ENCODE measurements at regions not wholly inside any gene's neighbourhood (a gene's known extent, or its start where the extent isn't known, plus 50 kb on each side); places are given as distances from the start of the nearest gene placed in this dataset.
"Not testable (repeated sequence)": the region's sequence is repeated elsewhere in the genome, so short reads cannot be mapped to it uniquely, and the experiment has no call there.

DNA sequence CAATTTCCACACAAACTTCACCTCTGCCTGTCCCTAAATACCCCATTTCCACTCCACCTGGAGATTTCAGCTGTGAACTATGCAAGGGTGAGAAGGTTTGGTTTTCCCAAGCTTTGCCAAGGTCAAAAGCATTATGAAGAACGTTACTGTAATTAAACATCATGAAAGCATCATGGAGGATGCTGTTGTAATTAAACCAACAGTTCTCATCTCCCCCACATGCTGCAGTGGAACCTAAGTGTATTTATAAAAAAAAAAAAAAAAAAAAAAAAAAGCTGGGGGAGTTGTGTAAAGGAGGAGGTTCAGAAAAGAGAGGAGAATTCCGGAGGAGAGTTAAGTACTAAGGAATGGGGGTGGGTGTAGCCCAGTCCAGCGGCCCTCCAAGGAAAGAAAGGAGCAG, 474.9 kb upstream of the JARID2 start:
- Histone ChIP-seq H3K4me1 (peaks cover 26% of the 10 kb centered on the region), H3K4me3 (no peak overlapping the region), H3K27me3 (ENCODE audit: low read depth) (no peaks in the 10 kb centered on the region), H3K27ac (replicated peaks) (peak overlapping the region; percentile 13), H3K9me3 (replicated peaks) (peaks cover 3% of the 10 kb centered on the region), H3K36me3 (no peaks in the 10 kb centered on the region)
- DNase-seq: no peak
- TF ChIP-seq, protein P1, sequence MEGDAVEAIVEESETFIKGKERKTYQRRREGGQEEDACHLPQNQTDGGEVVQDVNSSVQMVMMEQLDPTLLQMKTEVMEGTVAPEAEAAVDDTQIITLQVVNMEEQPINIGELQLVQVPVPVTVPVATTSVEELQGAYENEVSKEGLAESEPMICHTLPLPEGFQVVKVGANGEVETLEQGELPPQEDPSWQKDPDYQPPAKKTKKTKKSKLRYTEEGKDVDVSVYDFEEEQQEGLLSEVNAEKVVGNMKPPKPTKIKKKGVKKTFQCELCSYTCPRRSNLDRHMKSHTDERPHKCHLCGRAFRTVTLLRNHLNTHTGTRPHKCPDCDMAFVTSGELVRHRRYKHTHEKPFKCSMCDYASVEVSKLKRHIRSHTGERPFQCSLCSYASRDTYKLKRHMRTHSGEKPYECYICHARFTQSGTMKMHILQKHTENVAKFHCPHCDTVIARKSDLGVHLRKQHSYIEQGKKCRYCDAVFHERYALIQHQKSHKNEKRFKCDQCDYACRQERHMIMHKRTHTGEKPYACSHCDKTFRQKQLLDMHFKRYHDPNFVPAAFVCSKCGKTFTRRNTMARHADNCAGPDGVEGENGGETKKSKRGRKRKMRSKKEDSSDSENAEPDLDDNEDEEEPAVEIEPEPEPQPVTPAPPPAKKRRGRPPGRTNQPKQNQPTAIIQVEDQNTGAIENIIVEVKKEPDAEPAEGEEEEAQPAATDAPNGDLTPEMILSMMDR (IDR thresholded peaks at IDR 0.05; ENCODE audit: borderline replicate concordance): no peak
- intact Hi-C loops (cut with micrococcal nuclease): no loop called here

DNA sequence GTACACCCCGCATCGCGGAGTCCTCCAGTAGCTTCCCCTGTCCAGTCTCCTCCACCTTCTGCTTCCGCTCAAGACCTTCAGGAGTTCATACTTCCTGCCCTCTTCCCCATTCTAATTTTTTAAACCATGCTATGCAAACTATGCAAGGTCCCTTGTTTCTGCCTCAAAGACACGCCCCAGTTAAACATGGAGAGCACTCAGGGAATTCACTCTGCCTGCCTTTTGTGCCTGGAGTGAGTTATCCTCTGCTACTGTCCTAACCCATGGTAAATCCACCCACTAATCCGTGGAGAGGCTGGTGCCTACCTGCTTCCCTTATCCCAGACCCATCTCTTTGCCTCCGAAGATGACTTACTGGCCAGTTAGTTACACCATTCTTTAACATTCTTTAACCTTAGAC, 473.7 kb upstream of the JARID2 start:
- TF ChIP-seq, protein P1 (IDR thresholded peaks at IDR 0.05; ENCODE audit: borderline replicate concordance): no peak
- no peak overlapping the region for H3K27ac ChIP-seq (replicated peaks)
- no peak overlapping the region for H3K4me3 ChIP-seq
- peaks cover 4% of the 10 kb centered on the region for H3K9me3 ChIP-seq (replicated peaks)
- H3K36me3 ChIP-seq: no peaks in the 10 kb centered on the region
- peaks cover 21% of the 10 kb centered on the region for H3K4me1 ChIP-seq
- intact Hi-C loops (cut with micrococcal nuclease): no loop called here
- H3K27me3 ChIP-seq (ENCODE audit: low read depth): no peaks in the 10 kb centered on the region
- DNase-seq: no peak

DNA sequence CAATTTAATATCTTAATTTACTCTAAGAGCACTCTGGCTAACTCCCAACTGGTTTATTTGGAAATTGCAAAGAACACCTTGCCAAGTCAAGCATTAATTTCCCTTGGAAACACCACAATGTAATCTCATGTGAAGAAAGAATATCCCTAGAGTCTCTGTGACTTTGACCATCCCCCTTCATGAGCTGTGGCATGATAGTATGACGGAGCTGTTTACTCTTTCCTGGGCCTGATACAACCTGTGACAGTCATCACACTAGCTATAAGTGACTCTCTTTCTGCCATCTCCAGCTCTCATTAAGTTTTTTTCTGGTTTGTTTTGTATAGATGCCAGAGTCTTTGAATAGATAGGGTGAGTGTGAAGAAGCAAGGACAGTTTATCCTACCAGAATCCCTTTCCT, 470.3 kb upstream of the JARID2 start:
- no peak for DNase-seq
- Histone ChIP-seq H3K9me3 (replicated peaks) (peaks cover 4% of the 10 kb centered on the region), H3K27ac (replicated peaks) (no peak overlapping the region), H3K36me3 (no peaks in the 10 kb centered on the region), H3K4me1 (peaks cover 7% of the 10 kb centered on the region), H3K4me3 (no peak overlapping the region), H3K27me3 (ENCODE audit: low read depth) (no peaks in the 10 kb centered on the region)
- intact Hi-C loops (cut with micrococcal nuclease): no loop called here
- TF ChIP-seq, protein P1 (IDR thresholded peaks at IDR 0.05; ENCODE audit: borderline replicate concordance): no peak

DNA sequence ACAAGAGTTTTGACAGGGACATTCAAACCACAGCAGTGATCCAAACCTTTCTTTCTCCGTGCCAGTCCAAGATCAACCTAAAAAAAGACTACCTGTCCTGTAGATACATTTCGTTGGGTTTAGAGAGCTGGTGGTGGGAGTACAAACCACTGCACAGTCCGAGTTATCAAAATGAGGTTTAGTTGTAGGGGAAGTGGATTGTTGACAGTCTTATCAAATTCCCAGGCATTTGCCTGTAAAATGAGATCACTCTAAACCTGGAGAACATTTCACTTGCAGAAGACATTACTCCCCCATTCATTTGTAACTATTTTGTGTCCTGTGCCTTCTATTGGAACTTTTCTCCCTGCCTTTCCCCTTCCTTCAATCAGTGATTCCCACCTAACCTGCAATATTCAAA, 469.6 kb upstream of the JARID2 start:
- H3K27me3 ChIP-seq (ENCODE audit: low read depth): no peaks in the 10 kb centered on the region
- no peaks in the 10 kb centered on the region for H3K4me1 ChIP-seq
- H3K27ac ChIP-seq (replicated peaks): no peak overlapping the region
- H3K9me3 ChIP-seq (replicated peaks): peaks cover 4% of the 10 kb centered on the region
- DNase-seq: no peak
- TF ChIP-seq, protein P1 (IDR thresholded peaks at IDR 0.05; ENCODE audit: borderline replicate concordance): no peak
- intact Hi-C loops (cut with micrococcal nuclease): no loop called here
- H3K36me3 ChIP-seq: no peaks in the 10 kb centered on the region
- H3K4me3 ChIP-seq: no peak overlapping the region

DNA sequence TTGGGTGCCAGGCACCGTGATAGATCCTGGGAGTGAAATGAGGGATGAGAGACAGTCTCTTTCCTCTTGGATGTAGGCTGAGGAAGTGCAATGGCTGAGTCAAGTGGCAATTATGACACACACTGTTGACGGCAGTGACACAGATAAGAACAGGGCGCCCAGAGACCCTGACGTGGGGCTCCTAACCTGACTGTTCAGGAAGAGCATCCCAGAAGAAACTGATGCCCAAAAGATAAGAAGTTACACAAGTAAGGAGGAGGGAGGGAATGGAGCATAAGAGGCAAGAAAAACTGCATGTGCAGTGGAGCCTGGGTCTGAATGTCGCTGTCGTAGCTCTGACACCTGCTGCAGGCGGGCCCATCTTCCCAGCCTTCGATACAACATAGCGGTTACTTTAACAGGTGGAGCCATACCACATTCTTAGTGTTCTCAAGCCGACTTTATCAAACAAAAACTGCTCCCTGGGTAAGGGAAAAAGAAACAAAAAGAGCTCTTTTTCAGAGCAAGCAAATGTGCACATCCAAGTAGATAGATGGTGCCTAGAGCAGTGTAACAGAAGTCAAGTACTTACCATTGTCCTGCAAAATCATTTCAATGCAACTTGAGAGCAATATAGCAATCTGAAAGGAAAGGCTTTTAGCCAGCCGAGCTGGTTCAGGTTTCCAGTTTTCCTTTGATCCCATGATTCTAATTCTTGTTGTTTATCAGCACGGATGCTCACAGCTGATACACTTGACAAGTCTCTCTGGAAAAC, 463.9 kb upstream of the JARID2 start:
- TF ChIP-seq, protein P1 (IDR thresholded peaks at IDR 0.05; ENCODE audit: borderline replicate concordance): no peak
- no peak for DNase-seq
- intact Hi-C loops (cut with micrococcal nuclease): no loop called here

DNA sequence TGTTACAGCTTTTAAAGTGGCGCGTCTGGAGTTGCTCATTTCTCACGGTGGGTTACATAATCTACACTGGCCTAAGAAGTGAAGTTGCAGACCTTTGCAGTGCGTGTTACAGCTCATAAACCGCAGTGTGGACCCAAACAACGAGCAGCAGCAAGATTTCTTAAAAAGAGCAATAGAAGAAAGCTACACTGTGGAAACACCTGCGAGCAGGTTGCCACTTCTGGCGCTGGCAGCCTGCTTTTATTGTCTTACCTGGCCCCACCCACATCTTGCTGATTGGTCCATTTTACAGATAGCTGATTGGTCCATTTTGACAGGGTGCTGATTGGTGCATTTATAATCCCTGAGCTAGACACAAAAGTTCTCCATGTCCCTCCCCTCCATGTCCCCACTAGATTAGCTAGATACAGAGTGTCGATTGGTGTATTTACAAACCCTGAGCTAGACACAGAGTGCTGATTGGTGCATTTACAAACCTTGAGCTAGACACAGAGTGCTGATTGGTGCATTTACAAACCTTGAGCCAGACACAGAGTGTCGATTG, 462.9 kb upstream of the JARID2 start:
- H3K27ac ChIP-seq (replicated peaks); H3K27me3 ChIP-seq (ENCODE audit: low read depth); H3K4me3 ChIP-seq; intact Hi-C loops (cut with micrococcal nuclease); DNase-seq; H3K4me1 ChIP-seq; H3K9me3 ChIP-seq (replicated peaks); H3K36me3 ChIP-seq: not testable (repeated sequence)

More for the DNA sequence above, 463.9 kb upstream of the JARID2 start:
- Histone ChIP-seq H3K4me3 (no peak overlapping the region), H3K27ac (replicated peaks) (no peak overlapping the region), H3K9me3 (replicated peaks) (no peaks in the 10 kb centered on the region), H3K4me1 (no peaks in the 10 kb centered on the region), H3K27me3 (ENCODE audit: low read depth) (no peaks in the 10 kb centered on the region), H3K36me3 (no peaks in the 10 kb centered on the region)
